ENCODE measurements at regions not wholly inside any gene's neighbourhood (a gene's known extent, or its start where the extent isn't known, plus 50 kb on each side); places are given as distances from the start of the nearest gene placed in this dataset.
"Not testable (repeated sequence)": the region's sequence is repeated elsewhere in the genome, so short reads cannot be mapped to it uniquely, and the experiment has no call there.

GRCh38 chr1:166685891-166686290 is 153.4 kb upstream of the POGK start:
- not testable (repeated sequence) for H3K27me3 ChIP-seq (ENCODE audit: insufficient read depth, low read depth, low read length); H3K9ac ChIP-seq (ENCODE audit: low read length); H3F3A ChIP-seq (ENCODE audit: insufficient read depth, low read length, poor library complexity, severe bottlenecking); H4K20me1 ChIP-seq (ENCODE audit: insufficient read depth); H2AFZ ChIP-seq (ENCODE audit: low read depth, low read length); H3K4me2 ChIP-seq (ENCODE audit: low read length); H3K9me2 ChIP-seq (ENCODE audit: insufficient read depth, low read length); H3K36me3 ChIP-seq (ENCODE audit: insufficient read depth, low read length); H3K9me3 ChIP-seq (ENCODE audit: low read length); H3K4me3 ChIP-seq (ENCODE audit: low read length); H3K27ac ChIP-seq (ENCODE audit: low read length); H3K79me2 ChIP-seq (replicated peaks; ENCODE audit: insufficient read depth, low read length)

GRCh38 chr1:166690596-166690995 is 148.7 kb upstream of the POGK start:
- H4K20me1 ChIP-seq (ENCODE audit: insufficient read depth); H3K79me2 ChIP-seq (replicated peaks; ENCODE audit: insufficient read depth, low read length); H2AFZ ChIP-seq (ENCODE audit: low read depth, low read length); H3K9ac ChIP-seq (ENCODE audit: low read length); H3K9me2 ChIP-seq (ENCODE audit: insufficient read depth, low read length); H3K9me3 ChIP-seq (ENCODE audit: low read length); H3K27ac ChIP-seq (ENCODE audit: low read length); H3K27me3 ChIP-seq (ENCODE audit: insufficient read depth, low read depth, low read length); H3K4me3 ChIP-seq (ENCODE audit: low read length); H3F3A ChIP-seq (ENCODE audit: insufficient read depth, low read length, poor library complexity, severe bottlenecking); H3K4me2 ChIP-seq (ENCODE audit: low read length); H3K36me3 ChIP-seq (ENCODE audit: insufficient read depth, low read length): not testable (repeated sequence)

- Histone ChIP-seq H3K79me2 (replicated peaks; ENCODE audit: insufficient read depth, low read length) (no peaks in the 10 kb centered on the region), H3K27ac (ENCODE audit: low read length) (no peak overlapping the region), H3K9me2 (ENCODE audit: insufficient read depth, low read length) (no peaks in the 10 kb centered on the region), H3K27me3 (ENCODE audit: insufficient read depth, low read depth, low read length) (no peaks in the 10 kb centered on the region), H3K4me3 (ENCODE audit: low read length) (no peak overlapping the region), H3K9me3 (ENCODE audit: low read length) (no peaks in the 10 kb centered on the region), H3K9ac (ENCODE audit: low read length) (no peak overlapping the region), H3F3A (ENCODE audit: insufficient read depth, low read length, poor library complexity, severe bottlenecking) (no peaks in the 10 kb centered on the region), H2AFZ (ENCODE audit: low read depth, low read length) (no peak overlapping the region), H3K4me2 (ENCODE audit: low read length) (no peak overlapping the region), H3K36me3 (ENCODE audit: insufficient read depth, low read length) (no peaks in the 10 kb centered on the region), H4K20me1 (ENCODE audit: insufficient read depth) (no peaks in the 10 kb centered on the region)
- TF ChIP-seq RAD21 (conservative IDR thresholded peaks at IDR 0.05), result no peak
- no peak for TF ChIP-seq CTCF (IDR thresholded peaks at IDR 0.05; ENCODE audit: poor library complexity, severe bottlenecking)
- TF ChIP-seq POLR2AphosphoS5 (IDR thresholded peaks at IDR 0.05), result no peak
- TF ChIP-seq SMC3 (conservative IDR thresholded peaks at IDR 0.05; ENCODE audit: poor library complexity), result no peak
- TF ChIP-seq TAF1 (IDR thresholded peaks at IDR 0.05; ENCODE audit: low read depth), result no peak
- TF ChIP-seq EP300 (conservative IDR thresholded peaks at IDR 0.05; ENCODE audit: poor library complexity, severe bottlenecking), result no peak
- no peak for TF ChIP-seq REST (IDR thresholded peaks at IDR 0.05; ENCODE audit: borderline replicate concordance)
- no peak for TF ChIP-seq EZH2 (IDR thresholded peaks at IDR 0.05; ENCODE audit: borderline replicate concordance, insufficient read depth, low read length, poor library complexity, severe bottlenecking)
- TF ChIP-seq MXI1 (conservative IDR thresholded peaks at IDR 0.05; ENCODE audit: poor library complexity, severe bottlenecking), result no peak
These were observed 147.8 kb upstream of the POGK start for GRCh38 chr1:166691476-166691875.

Data from neural cell (in vitro differentiated cells).